ENCODE measurements at regions not wholly inside any gene's neighbourhood (a gene's known extent, or its start where the extent isn't known, plus 50 kb on each side); places are given as distances from the start of the nearest gene placed in this dataset.

DNA sequence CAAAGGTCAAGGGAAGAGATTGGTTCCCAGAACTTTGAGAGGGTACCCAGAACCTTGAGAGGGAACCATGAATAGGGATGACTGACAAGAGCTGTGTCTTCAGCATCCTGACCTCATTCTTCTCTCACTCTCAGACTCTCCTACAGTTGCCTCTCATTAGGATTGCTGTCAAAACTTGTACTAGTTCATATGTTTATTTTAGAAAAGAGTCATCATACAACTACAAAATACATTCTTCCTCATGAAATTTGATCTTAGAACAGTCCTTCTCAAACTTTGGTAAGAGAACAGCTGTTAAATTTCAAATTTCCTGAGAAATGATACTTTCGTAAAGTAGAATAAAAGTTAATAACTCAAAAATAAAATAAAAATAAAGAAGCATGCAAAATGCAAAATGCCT, 161.4 kb upstream of the ZRANB2 start:
- TF ChIP-seq POLR2AphosphoS5 (IDR thresholded peaks at IDR 0.05): no peak
- TF ChIP-seq POLR2A (IDR thresholded peaks at IDR 0.05): no peak
- no peak for TF ChIP-seq EP300 (IDR thresholded peaks at IDR 0.05)
- TF ChIP-seq, protein P1, sequence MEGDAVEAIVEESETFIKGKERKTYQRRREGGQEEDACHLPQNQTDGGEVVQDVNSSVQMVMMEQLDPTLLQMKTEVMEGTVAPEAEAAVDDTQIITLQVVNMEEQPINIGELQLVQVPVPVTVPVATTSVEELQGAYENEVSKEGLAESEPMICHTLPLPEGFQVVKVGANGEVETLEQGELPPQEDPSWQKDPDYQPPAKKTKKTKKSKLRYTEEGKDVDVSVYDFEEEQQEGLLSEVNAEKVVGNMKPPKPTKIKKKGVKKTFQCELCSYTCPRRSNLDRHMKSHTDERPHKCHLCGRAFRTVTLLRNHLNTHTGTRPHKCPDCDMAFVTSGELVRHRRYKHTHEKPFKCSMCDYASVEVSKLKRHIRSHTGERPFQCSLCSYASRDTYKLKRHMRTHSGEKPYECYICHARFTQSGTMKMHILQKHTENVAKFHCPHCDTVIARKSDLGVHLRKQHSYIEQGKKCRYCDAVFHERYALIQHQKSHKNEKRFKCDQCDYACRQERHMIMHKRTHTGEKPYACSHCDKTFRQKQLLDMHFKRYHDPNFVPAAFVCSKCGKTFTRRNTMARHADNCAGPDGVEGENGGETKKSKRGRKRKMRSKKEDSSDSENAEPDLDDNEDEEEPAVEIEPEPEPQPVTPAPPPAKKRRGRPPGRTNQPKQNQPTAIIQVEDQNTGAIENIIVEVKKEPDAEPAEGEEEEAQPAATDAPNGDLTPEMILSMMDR (IDR thresholded peaks at IDR 0.05): no peak
